Retina (tissue), 1 donor: ENCODE measurements at regions not wholly inside any gene's neighbourhood (a gene's known extent, or its start where the extent isn't known, plus 50 kb on each side); places are given as distances from the start of the nearest gene placed in this dataset.

Experiments
- DNase-seq: peaks from one replicate; pipeline ENCODE4 v3.0.0-alpha.2; 2016

GRCh38 chr5:125263356-125263755 lies 516.9 kb upstream of the ZNF608 start:
- no peak for DNase-seq

- DNase-seq, result no peak
Measured at GRCh38 chr5:125266106-125266505, 519.7 kb upstream of the ZNF608 start.

GRCh38 chr5:125267636-125268248 lies 521.3 kb upstream of the ZNF608 start:
- peak; percentile 39 for DNase-seq

GRCh38 chr5:125269926-125270325 lies 523.5 kb upstream of the ZNF608 start:
- DNase-seq, result no peak

- DNase-seq, result no peak
Measured at GRCh38 chr5:125272357-125272756, 525.9 kb upstream of the ZNF608 start.

DNA sequence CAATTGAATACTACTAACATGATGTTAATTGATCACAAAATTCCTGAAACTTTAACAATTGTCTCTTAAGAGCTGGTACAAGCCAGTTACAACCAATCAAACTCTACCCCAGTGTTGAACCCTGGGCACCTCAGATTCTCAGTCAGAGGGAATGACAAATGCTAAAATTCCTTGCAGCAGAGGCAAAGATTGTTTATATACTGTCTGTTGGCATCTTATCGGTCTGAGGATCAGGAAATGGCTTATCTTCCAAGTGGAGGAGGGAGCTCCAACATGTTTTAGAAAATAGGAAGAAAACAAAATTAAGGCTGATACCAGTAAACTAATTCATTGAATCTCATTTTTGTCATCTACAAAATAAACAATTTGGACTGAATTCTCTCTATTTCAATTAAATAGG lies 527.8 kb upstream of the ZNF608 start:
- no peak for DNase-seq

DNA sequence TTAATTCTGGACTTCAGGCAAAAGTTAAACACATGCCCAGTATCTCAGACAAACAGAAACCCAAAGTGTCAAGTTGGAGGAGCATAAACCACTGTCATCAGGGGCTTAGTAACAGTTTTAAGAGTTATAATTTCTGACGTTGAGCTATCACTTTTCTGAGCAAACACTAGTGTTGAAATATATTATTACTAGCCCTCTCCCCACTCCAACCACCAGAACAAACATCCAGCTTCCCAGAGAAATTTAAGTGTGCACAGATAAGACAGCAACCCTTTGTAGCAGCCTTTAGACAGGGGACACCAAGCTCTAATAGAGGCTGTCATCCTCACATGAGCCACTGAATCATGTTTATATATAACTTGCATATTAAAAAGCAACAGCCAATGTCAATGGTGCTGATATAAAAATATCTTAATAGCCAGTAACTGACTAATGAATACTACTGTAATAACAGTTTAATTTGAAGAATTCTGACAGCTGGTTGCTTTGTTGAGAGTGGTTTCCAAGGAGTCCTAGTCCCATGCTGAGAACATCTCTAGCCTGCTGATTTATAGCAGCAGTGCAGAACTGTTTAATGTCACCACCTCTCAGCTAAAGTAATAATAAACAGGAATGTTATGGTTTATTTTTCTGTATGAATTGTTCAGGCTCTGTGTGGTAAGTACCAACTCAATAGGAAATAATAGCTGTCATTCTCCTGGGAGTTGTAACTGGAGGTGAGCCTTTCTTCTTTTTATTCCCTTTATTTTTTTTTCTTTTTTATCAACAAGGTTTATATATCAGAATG lies 528.7 kb upstream of the ZNF608 start:
- DNase-seq, result peak; percentile 31

DNA sequence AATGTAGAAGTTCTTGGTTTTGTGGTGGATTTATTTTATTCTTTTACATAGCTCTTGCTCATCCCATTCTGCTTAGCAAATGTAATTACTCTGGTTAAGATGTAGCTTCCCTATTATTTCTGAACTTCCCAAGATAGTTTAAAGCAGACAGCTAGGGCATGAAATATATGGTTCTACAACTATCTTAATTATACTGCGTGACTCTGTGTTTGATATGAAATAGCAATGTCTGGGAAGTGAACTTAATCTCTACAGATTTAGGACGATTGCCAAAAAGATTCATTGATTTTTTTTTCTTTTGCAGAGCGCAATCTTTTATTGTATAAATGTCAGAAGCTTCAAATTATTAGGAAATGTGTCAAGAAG lies 529.3 kb upstream of the ZNF608 start:
- no peak for DNase-seq

DNA sequence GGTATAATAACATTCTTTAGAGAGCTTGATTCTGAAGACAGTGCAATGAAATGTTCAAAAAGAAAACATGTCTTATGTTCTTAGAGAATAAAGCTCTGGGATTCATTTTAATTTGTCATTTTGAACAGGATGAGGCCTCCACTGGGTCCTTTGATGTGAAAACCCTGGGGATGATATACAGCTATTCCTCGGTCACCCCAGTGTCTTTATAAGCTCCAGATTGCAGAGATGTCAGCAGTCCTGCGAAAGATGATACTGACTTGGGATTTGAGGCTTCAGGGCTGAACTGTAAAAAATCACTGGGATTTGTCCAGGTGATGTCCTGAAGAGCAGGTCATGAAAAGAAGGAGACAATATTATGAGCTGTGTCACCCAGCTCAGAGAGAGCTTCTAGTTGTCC lies 529.7 kb upstream of the ZNF608 start:
- DNase-seq, result no peak

DNA sequence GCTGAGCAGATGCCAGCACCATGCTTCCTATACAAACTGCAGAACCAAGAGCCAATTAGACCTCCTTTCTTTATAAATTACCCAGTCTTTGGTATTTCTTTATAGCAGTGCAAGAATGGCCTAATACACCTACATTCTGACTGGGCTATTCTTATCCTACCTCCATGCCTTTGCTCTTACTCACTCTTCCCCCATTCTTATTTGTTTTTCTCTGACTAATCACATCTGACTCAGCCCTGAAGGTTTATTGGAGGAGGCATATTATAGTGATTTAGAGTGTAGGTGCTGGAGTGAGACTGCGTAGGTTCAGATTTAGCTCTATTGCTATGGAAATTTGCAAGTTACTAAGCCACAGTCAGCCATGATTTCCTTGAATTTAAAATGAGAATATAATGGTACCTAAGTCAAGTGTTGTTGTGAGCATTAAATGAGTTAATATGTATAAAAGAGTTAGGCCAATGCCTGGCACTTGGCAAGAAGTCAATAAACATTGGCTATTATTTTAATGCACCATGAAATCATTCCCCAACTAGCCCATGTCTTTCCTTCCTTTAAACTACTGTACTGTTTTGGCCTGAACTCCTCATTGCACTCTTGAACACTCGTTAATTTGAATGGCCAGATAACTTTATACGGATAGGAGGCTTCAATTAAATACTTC lies 531.2 kb upstream of the ZNF608 start:
- no peak for DNase-seq

DNA sequence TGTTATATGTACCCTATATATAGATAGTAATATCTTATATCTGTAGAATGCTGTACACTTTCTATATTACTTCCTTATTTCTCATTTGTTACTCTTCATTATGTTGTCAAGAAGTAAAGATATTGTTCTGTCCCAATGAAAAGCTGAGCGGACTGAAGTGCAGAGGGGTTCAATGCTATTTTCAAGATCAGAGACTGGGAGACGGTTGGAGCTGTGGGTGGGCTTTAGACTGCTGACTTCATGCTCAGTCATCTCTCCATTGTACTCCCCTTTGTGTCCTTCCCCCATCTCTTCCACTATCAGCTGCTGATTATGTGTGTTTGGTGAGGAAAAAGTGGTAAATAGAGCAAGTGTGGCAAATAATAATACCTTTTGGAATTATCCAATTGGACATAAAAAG lies 532.3 kb upstream of the ZNF608 start:
- no peak for DNase-seq

DNA sequence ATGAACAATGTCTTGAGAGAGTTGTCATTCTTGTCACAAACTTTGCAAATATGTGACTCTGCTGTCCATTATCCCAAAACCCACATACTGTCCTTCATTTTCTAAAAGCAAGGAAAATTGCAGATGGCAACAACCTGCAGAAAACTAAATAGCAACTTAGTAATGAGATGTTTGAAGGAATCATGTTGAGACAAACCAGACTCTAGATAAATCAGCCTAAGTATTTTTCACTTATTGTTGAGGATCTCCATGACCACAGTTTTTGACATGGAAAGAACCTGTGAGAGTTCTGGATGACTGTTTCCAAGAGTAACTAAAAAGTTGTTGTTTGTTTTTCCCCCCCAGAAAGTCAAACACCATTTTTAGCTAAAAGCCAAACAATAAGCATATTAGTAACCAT lies 535.2 kb upstream of the ZNF608 start:
- DNase-seq, result no peak

DNA sequence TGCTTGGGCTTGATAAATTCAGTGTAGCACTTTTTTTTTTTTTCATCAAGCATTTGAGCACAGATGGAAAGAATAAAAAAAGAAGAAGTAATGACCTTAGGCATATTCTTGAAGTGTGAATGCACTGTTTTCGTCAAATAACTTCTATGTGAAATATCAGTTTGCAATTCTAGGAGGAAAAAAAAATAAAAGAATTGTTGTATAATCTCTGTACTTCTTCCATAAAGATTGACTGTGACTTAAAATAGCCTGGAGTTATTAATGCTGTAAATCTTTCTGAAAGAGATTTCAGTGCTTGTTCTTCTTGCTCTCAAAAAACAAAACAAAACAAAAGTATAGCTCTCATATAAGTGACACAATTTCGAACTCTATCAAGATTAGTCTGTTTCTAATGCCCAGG lies 536.9 kb upstream of the ZNF608 start:
- DNase-seq, result no peak

- DNase-seq, result no peak
Measured at GRCh38 chr5:125286271-125286670, 539.8 kb upstream of the ZNF608 start.

DNA sequence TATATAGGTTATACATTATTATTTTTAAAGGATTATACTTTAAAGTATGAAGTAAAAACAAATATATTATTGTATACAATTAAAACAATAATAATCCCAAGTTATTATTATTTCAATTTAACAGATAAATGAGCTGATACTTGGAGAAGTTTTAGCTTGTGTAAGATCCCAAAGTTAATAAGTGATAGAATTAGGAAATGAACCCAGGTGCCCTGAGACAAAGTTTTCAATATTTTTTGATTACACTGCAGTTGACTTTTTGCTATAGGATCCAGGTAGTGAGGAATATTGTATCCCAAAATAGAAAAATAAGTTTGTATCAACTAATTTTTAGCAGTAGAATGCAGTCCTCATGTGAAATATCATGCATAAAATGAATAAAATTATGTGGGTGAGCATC lies 543.2 kb upstream of the ZNF608 start:
- no peak for DNase-seq

DNA sequence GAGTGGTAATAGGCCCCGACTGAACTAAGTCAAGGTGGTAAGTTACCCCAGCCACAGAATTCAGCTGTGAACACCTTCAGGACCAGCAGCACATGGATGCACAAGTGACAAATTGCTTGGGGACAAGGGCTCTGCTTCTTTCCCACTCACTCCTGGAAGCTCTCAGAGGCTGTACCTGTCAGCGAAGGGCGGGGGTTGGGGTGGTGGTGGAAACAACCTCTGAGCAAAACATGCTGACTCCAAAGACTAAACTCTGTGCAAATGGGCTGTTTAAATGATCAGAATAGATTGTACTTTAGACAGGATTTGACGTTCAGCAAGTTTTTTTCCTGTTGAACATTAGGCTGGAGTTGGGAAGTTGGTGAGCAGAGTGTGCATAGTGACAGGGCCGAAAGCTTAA lies 544.5 kb upstream of the ZNF608 start:
- DNase-seq, result no peak

DNA sequence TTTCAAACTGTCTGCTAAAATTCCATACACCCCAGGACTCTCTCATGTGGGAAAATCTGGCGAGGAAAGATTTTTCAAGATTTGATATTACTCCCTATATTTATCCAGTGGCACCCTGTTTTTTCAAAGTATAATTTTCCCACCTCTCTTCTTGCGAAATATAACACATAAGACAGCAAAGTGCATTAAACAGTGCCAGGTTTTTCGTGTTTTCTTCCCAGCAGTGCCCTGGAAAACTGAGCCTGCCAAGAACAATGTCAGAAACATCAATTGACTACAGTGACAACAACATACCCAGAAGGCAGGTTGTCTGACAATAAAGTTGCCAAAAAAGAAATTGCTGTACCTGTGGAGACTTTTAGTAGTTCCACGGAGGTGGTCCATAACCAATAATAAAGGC lies 545.0 kb upstream of the ZNF608 start:
- no peak for DNase-seq

GRCh38 chr5:125293223-125293622 lies 546.8 kb upstream of the ZNF608 start:
- no peak for DNase-seq

DNA sequence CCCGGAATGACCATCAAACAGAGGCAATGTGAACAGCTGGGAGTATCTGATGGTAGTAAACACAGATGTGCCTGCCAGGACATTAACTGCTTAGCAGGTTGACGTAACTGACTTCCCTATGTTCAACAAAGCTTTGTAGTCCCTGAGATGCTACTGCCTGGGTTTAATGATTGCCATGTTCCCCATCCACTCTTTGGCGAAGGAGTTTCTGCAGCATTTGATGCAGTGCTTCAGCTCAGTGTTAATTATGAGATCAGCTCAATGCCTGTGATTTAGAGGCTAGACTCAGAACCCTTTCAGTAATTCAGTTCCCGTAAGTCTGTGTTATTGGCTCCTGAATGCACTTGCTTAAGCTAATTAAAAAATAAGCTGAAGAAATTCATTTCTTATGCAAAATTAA lies 547.3 kb upstream of the ZNF608 start:
- no peak for DNase-seq

- no peak for DNase-seq
Measured at GRCh38 chr5:125294844-125295243, 548.4 kb upstream of the ZNF608 start.

- DNase-seq, result no peak
Measured at GRCh38 chr5:125295405-125295872, 549.0 kb upstream of the ZNF608 start.

- DNase-seq, result no peak
Measured at GRCh38 chr5:125298258-125298657, 551.8 kb upstream of the ZNF608 start.

- no peak for DNase-seq
Measured at GRCh38 chr5:125298746-125299379, 552.4 kb upstream of the ZNF608 start.

GRCh38 chr5:125301711-125302110 lies 555.3 kb upstream of the ZNF608 start:
- no peak for DNase-seq
